HuH-7.5 (cell line): ENCODE measurements at regions not wholly inside any gene's neighbourhood (a gene's known extent, or its start where the extent isn't known, plus 50 kb on each side); places are given as distances from the start of the nearest gene placed in this dataset.

Source experiments
- DNase-seq: peaks from one replicate; pipeline ENCODE4 v3.0.0; 2011; ENCODE audit warnings: low spot score

- DNase-seq = no peak
These were observed 2269.2 kb upstream of the PCDH20 start for GRCh38 chr13:63684822-63685221.

- DNase-seq = no peak
These were observed 2265.1 kb upstream of the PCDH20 start for GRCh38 chr13:63680704-63681103.

- no peak for DNase-seq
These were observed 2255.6 kb upstream of the PCDH20 start for GRCh38 chr13:63671296-63671695.

- DNase-seq = no peak
These were observed 2235.7 kb upstream of the PCDH20 start for GRCh38 chr13:63651394-63651793.

- DNase-seq = no peak
These were observed 2227.9 kb upstream of the PCDH20 start for GRCh38 chr13:63643543-63643942.

GRCh38 chr13:63636316-63636993 is 2220.8 kb upstream of the PCDH20 start:
- DNase-seq = no peak

GRCh38 chr13:63632321-63632720 is 2216.7 kb upstream of the PCDH20 start:
- no peak for DNase-seq

GRCh38 chr13:63631006-63631405 is 2215.4 kb upstream of the PCDH20 start:
- no peak for DNase-seq

- no peak for DNase-seq
These were observed 2213.9 kb upstream of the PCDH20 start for GRCh38 chr13:63629591-63629990.

- DNase-seq = no peak
These were observed 2212.7 kb upstream of the PCDH20 start for GRCh38 chr13:63628310-63628709.

GRCh38 chr13:63625869-63626268 is 2210.2 kb upstream of the PCDH20 start:
- no peak for DNase-seq

GRCh38 chr13:63614874-63615612 is 2199.4 kb upstream of the PCDH20 start:
- DNase-seq = no peak

GRCh38 chr13:63607153-63607552 is 2191.5 kb upstream of the PCDH20 start:
- DNase-seq = no peak

GRCh38 chr13:63605962-63606361 is 2190.3 kb upstream of the PCDH20 start:
- DNase-seq = no peak

- DNase-seq = no peak
These were observed 2189.8 kb upstream of the PCDH20 start for GRCh38 chr13:63605403-63605802.

GRCh38 chr13:63595811-63596210 is 2180.2 kb upstream of the PCDH20 start:
- no peak for DNase-seq

GRCh38 chr13:63586467-63586866 is 2170.8 kb upstream of the PCDH20 start:
- DNase-seq = no peak

- DNase-seq = no peak
These were observed 2163.1 kb upstream of the PCDH20 start for GRCh38 chr13:63578796-63579195.

- no peak for DNase-seq
These were observed 2151.4 kb upstream of the PCDH20 start for GRCh38 chr13:63567031-63567430.

- DNase-seq = no peak
These were observed 2138.5 kb upstream of the PCDH20 start for GRCh38 chr13:63554157-63554556.

GRCh38 chr13:63551731-63552130 is 2136.1 kb upstream of the PCDH20 start:
- no peak for DNase-seq

GRCh38 chr13:63546524-63546923 is 2130.9 kb upstream of the PCDH20 start:
- DNase-seq = no peak

GRCh38 chr13:63542770-63543169 is 2127.1 kb upstream of the PCDH20 start:
- no peak for DNase-seq

- DNase-seq = no peak
These were observed 2125.7 kb upstream of the PCDH20 start for GRCh38 chr13:63541336-63541735.
